Esophagus muscularis mucosa (tissue), 4 donors: ENCODE measurements at regions not wholly inside any gene's neighbourhood (a gene's known extent, or its start where the extent isn't known, plus 50 kb on each side); places are given as distances from the start of the nearest gene placed in this dataset.
A peak's percentile ranks its signal among the peaks of the same experiment; 100 is the strongest.

Source experiments
- DNase-seq: peaks from one replicate; pipeline ENCODE4 v3.0.0-alpha.2; 2017; ENCODE audit errors: extremely low spot score
- H3K27ac ChIP-seq, 4 donors: fragments of 200-600 bp; sonication (generic); replicated peaks in 1 of 4; 1 replicate in 3 of 4; 2 replicates in 1 of 4; pipeline ENCODE4 v1.5.1; 2016 to 2019; ENCODE audit warnings: mild to moderate bottlenecking in 1 of 4
- H3K27me3 ChIP-seq, 4 donors: fragments of 200-600 bp; sonication (generic); one replicate each; pipeline versions ENCODE4 v1.5.1 to v1.6.0; 2016 to 2019
- H3K36me3 ChIP-seq, 4 donors: fragments of 200-600 bp; sonication (generic); one replicate each; pipeline ENCODE4 v1.5.1; 2016 to 2019
- H3K4me1 ChIP-seq, 4 donors: fragments of 200-600 bp; sonication (generic); one replicate each; pipeline ENCODE4 v1.5.1; 2016 to 2019
- H3K4me3 ChIP-seq, 4 donors: fragments of 200-600 bp; sonication (generic); 1 replicate in 2 of 4; 2 replicates in 2 of 4; pipeline ENCODE4 v1.5.1; 2016 to 2019; ENCODE audit warnings: mild to moderate bottlenecking in 4 of 4, moderate library complexity in 1 of 4
- H3K9me3 ChIP-seq, 4 donors: fragments of 200-600 bp; sonication (generic); 1 replicate in 3 of 4; 2 replicates in 1 of 4; pipeline ENCODE4 v1.5.1; 2016 to 2019
- EP300 ChIP-seq: sonication (generic); formaldehyde crosslinking; IDR thresholded peaks from one replicate; pipeline ENCODE4 v1.6.1; 2017; ENCODE audit warnings: antibody characterized with exemption
- POLR2A ChIP-seq: fragments of 450-650 bp; IDR thresholded peaks from one replicate; pipeline ENCODE4 v1.6.1; 2017; ENCODE audit warnings: antibody characterized with exemption, moderate library complexity, mild to moderate bottlenecking, low read depth
- POLR2AphosphoS5 ChIP-seq, 2 donors: sonication (generic); formaldehyde crosslinking; IDR thresholded peaks; one replicate each; pipeline ENCODE4 v1.6.1; 2017; ENCODE audit warnings: antibody characterized with exemption in 2 of 2
- WGBS: methylation state at CpG from one replicate; pipeline ENCODE4 v1.1.5; 2018; 5-methylcytosine and 5-hydroxymethylcytosine counted together
- intact Hi-C: fragments of 100-400 bp; cut with DNase I; formaldehyde crosslinking; loops from one replicate; pipeline ENCODE4 v1.15.1; 2023
- TF ChIP-seq, protein P1 (sequence below), 3 experiments: fragments of 200-600 bp in 2 of 3; fragments of 450-650 bp in 1 of 3; sonication (generic) in 2 of 3; IDR thresholded peaks; one replicate each; pipeline ENCODE4 v1.5.1; 2017 to 2019; ENCODE audit warnings: antibody characterized with exemption in 3 of 3, mild to moderate bottlenecking in 2 of 3, moderate library complexity in 1 of 3

- intact Hi-C loops = no loop called here
- no peak overlapping the region for H3K27ac ChIP-seq
- 82% methylated on average over 2 of the region's 2 CpGs for WGBS
- no peak for DNase-seq
- no peaks in the 10 kb centered on the region for H3K9me3 ChIP-seq
- no peaks in the 10 kb centered on the region for H3K27me3 ChIP-seq
- no peaks in the 10 kb centered on the region for H3K36me3 ChIP-seq
- no peak overlapping the region for H3K4me3 ChIP-seq
- peaks cover 6 to 24% (median 20%) of the 10 kb centered on the region in 4 donors for H3K4me1 ChIP-seq
- TF ChIP-seq POLR2A (no peak), POLR2AphosphoS5 (IDR thresholded peaks at IDR 0.05) (no peak), EP300 (no peak)
- TF ChIP-seq, protein P1, sequence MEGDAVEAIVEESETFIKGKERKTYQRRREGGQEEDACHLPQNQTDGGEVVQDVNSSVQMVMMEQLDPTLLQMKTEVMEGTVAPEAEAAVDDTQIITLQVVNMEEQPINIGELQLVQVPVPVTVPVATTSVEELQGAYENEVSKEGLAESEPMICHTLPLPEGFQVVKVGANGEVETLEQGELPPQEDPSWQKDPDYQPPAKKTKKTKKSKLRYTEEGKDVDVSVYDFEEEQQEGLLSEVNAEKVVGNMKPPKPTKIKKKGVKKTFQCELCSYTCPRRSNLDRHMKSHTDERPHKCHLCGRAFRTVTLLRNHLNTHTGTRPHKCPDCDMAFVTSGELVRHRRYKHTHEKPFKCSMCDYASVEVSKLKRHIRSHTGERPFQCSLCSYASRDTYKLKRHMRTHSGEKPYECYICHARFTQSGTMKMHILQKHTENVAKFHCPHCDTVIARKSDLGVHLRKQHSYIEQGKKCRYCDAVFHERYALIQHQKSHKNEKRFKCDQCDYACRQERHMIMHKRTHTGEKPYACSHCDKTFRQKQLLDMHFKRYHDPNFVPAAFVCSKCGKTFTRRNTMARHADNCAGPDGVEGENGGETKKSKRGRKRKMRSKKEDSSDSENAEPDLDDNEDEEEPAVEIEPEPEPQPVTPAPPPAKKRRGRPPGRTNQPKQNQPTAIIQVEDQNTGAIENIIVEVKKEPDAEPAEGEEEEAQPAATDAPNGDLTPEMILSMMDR (IDR thresholded peaks at IDR 0.05) = no peak
Observed at GRCh38 chr2:176677746-176678265, 408.6 kb downstream of the MTX2 start.

- Histone ChIP-seq H3K27me3 (no peaks in the 10 kb centered on the region), H3K4me1 (peaks cover 6 to 31% (median 25%) of the 10 kb centered on the region in 4 donors), H3K9me3 (no peaks in the 10 kb centered on the region), H3K36me3 (no peaks in the 10 kb centered on the region), H3K4me3 (no peak overlapping the region), H3K27ac (no peak overlapping the region)
- TF ChIP-seq POLR2AphosphoS5 (IDR thresholded peaks at IDR 0.05) = no peak
- TF ChIP-seq EP300 = no peak
- TF ChIP-seq POLR2A = no peak
- TF ChIP-seq, protein P1 (IDR thresholded peaks at IDR 0.05) = no peak
- intact Hi-C loops = no loop called here
- DNase-seq = no peak
- 69% methylated on average over 5 of the region's 5 CpGs for WGBS
Observed at GRCh38 chr2:176678571-176678970, 409.3 kb downstream of the MTX2 start.

DNA sequence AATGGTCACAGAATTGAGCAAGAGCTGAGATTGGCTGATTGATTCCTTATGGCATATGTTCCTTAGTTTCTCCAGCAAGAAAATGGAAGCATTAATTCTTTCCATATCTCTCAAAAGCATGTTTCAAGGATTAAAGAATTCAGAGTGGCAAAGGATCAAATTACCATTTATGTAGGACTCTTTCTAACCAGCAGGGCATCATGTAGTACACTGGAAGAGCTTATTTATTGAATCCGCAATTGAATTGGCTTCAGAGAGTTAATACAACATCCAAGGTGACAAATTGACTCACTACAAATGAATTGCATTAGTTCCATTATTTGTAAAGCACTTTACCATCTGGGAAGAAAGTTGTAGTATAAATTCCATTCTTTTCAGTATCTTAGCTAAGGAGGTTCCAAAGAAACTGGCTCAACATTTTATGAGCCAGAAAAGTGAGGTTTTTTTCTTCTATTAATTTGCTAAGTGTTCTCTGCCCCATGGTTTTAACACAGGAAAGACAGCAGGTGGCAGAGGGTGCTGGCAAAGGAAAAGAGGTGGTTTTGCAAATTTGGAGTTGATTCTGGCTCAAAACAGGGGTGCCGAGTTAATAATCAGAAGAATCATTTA is 409.9 kb downstream of the MTX2 start:
- H3K4me1 ChIP-seq = peaks cover 6 to 32% (median 25%) of the 10 kb centered on the region in 4 donors
- no peak overlapping the region for H3K4me3 ChIP-seq
- no peaks in the 10 kb centered on the region for H3K36me3 ChIP-seq
- intact Hi-C loops = no loop called here
- no peak for TF ChIP-seq POLR2A
- no peak for TF ChIP-seq POLR2AphosphoS5 (IDR thresholded peaks at IDR 0.05)
- no peaks in the 10 kb centered on the region for H3K27me3 ChIP-seq
- WGBS = 92% methylated on average over 2 of the region's 2 CpGs
- no peak overlapping the region for H3K27ac ChIP-seq
- no peaks in the 10 kb centered on the region for H3K9me3 ChIP-seq
- no peak for DNase-seq

DNA sequence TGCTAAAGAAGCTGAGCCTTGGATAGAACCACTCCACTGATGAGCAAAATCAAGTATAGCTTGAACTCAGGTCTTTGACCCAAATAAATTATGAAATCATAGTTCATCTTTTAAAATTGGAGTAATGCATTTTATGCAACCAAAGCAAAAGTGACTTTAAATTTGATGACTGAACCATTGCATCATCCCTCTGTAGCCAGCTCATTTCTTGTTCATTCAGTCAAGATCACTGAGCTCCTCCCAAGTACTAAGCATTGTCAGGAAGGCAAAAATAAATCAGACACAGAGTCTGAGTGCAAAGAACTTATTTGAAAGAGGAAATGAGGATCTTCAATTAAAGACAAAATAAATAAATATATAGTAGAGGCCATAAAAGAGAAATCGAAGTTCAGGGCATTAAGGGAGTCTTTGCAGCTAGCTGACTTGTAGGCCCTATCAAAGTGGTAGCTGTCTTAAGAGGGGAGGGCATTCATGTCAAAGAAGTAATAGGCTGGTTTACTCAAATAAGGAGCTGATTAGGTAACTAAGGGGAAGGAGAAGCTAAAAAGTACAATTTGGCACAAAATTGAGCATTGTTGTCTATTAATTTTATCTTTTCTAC is 411.8 kb downstream of the MTX2 start:
- Histone ChIP-seq H3K4me3 (no peak overlapping the region), H3K9me3 (no peaks in the 10 kb centered on the region), H3K4me1 (peaks cover 6 to 32% (median 25%) of the 10 kb centered on the region in 4 donors), H3K36me3 (no peaks in the 10 kb centered on the region), H3K27me3 (no peaks in the 10 kb centered on the region), H3K27ac (peak overlapping the region in 3 of 4 donors; percentile 1 to 74 (median 67))
- no peak for TF ChIP-seq EP300
- intact Hi-C loops = no loop called here
- DNase-seq = no peak
- 84% methylated on average over 1 of the region's 1 CpG for WGBS

- H3K4me1 ChIP-seq = peaks cover 6 to 32% (median 25%) of the 10 kb centered on the region in 4 donors
- intact Hi-C loops = no loop called here
- no peaks in the 10 kb centered on the region for H3K27me3 ChIP-seq
- WGBS = 50% methylated on average over 1 of the region's 1 CpG
- no peak for TF ChIP-seq EP300
- TF ChIP-seq POLR2AphosphoS5 (IDR thresholded peaks at IDR 0.05) = no peak
- TF ChIP-seq POLR2A = no peak
- TF ChIP-seq, protein P1 (IDR thresholded peaks at IDR 0.05) = no peak
- H3K27ac ChIP-seq = peak overlapping the region in 3 of 4 donors; percentile 1 to 74 (median 67)
- H3K9me3 ChIP-seq = no peaks in the 10 kb centered on the region
- no peak for DNase-seq
- H3K4me3 ChIP-seq = no peak overlapping the region
- no peaks in the 10 kb centered on the region for H3K36me3 ChIP-seq
Observed at GRCh38 chr2:176681584-176682115, 412.4 kb downstream of the MTX2 start.
